Right lobe of liver (tissue), 6 donors: ENCODE measurements at regions not wholly inside any gene's neighbourhood (a gene's known extent, or its start where the extent isn't known, plus 50 kb on each side); places are given as distances from the start of the nearest gene placed in this dataset.

Experiments
- ATAC-seq, 4 donors: fragments of 200-7000 bp; cut with Tn5 transposase; one replicate each; pipeline ENCODE4 v1.9.1; 2020; ENCODE audit warnings: mild to moderate bottlenecking in 4 of 4, moderate library complexity in 4 of 4
- DNase-seq, 3 donors: peaks; one replicate each; pipeline ENCODE4 v3.0.0-alpha.2; 2020
- H3K27ac ChIP-seq, 3 donors: fragments of 200-600 bp; one replicate each; pipeline ENCODE4 v1.8.0; 2022
- H3K27me3 ChIP-seq, 2 donors: fragments of 200-600 bp; one replicate each; pipeline ENCODE4 v1.8.0; 2022
- H3K36me3 ChIP-seq, 4 donors: fragments of 200-600 bp; sonication (generic) in 1 of 4; one replicate each; pipeline versions ENCODE4 v1.5.1 to v1.8.0; 2017 to 2022; ENCODE audit warnings: control low read depth in 1 of 4
- H3K4me1 ChIP-seq, 4 donors: fragments of 200-600 bp; sonication (generic) in 1 of 4; one replicate each; pipeline versions ENCODE4 v1.5.1 to v1.8.0; 2017 to 2022; ENCODE audit warnings: control low read depth in 1 of 4
- H3K4me3 ChIP-seq, 3 donors: fragments of 200-600 bp; one replicate each; pipeline ENCODE4 v1.8.0; 2022
- H3K9me3 ChIP-seq, 4 donors: fragments of 200-600 bp; sonication (generic) in 1 of 4; one replicate each; pipeline versions ENCODE4 v1.5.1 to v1.8.0; 2017 to 2022; ENCODE audit warnings: control low read depth in 1 of 4
- POLR2A ChIP-seq: fragments of 450-650 bp; IDR thresholded peaks from one replicate; pipeline ENCODE4 v1.6.1; 2017; ENCODE audit warnings: antibody characterized with exemption, mild to moderate bottlenecking
- WGBS: methylation state at CpG from one replicate; pipeline ENCODE4 v1.1.6; 2018; ENCODE audit warnings: low coverage, low lambda C conversion rate; ENCODE audit not compliant: insufficient coverage; ENCODE audit errors: missing lambda C conversion rate; 5-methylcytosine and 5-hydroxymethylcytosine counted together
- intact Hi-C, 2 donors: fragments of 100-400 bp; cut with DNase I; formaldehyde crosslinking; loops; one replicate each; pipeline versions ENCODE4 v1.11.2 to v1.14.1; 2022
- TF ChIP-seq, protein P1 (sequence below), 4 donors: fragments of 200-600 bp in 3 of 4; fragments of 450-650 bp in 1 of 4; IDR thresholded peaks; one replicate each; pipeline versions ENCODE4 v1.5.1 to v1.8.0; 2016 to 2022; ENCODE audit warnings: antibody characterized with exemption in 4 of 4, mild to moderate bottlenecking in 2 of 4
- donor health status: DM: no; HTN: yes; CAD: no.
- donor health status: DM: no; HTN: no; CAD: no.
- donor health status: DM: no; HTN: no; CAD: no.
- donor health status: DM: no; HTN: yes; CAD: no.
- donor health status: DM: no; HTN: yes; CAD: no.

DNA sequence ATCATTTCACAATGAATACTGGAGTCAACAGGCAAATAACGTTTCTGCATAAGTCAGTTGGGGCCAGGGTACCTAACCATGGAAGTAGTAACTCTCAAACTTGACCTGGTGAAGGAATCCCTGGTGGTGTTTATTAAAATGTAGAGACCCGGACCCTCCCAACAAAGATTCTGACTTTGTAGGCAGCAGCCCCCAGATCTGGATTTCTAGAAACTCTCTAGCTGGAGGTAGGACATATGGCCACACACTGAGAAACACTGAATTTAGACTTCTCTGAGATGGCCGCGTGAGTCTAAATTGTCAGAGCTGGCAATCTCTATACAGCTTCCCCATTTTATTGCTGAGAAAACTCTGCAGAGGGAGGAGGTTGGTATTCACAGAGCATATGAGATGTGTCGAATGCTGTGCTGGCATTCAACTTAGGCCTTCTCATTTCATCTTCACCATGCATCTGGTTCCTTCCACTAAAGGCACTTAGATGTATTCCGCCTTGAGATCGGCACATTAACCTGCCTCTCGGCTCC, 278.1 kb downstream of the CYRIA start:
- Histone ChIP-seq H3K36me3 (no peaks in the 10 kb centered on the region), H3K27me3 (no peaks in the 10 kb centered on the region), H3K9me3 (no peaks in the 10 kb centered on the region), H3K4me1 (no peaks in the 10 kb centered on the region), H3K27ac (no peak overlapping the region), H3K4me3 (no peak overlapping the region)
- no peak for ATAC-seq
- 81% methylated on average over 8 of the region's 8 CpGs for WGBS
- intact Hi-C loops, result no loop called here
- TF ChIP-seq, protein P1, sequence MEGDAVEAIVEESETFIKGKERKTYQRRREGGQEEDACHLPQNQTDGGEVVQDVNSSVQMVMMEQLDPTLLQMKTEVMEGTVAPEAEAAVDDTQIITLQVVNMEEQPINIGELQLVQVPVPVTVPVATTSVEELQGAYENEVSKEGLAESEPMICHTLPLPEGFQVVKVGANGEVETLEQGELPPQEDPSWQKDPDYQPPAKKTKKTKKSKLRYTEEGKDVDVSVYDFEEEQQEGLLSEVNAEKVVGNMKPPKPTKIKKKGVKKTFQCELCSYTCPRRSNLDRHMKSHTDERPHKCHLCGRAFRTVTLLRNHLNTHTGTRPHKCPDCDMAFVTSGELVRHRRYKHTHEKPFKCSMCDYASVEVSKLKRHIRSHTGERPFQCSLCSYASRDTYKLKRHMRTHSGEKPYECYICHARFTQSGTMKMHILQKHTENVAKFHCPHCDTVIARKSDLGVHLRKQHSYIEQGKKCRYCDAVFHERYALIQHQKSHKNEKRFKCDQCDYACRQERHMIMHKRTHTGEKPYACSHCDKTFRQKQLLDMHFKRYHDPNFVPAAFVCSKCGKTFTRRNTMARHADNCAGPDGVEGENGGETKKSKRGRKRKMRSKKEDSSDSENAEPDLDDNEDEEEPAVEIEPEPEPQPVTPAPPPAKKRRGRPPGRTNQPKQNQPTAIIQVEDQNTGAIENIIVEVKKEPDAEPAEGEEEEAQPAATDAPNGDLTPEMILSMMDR (IDR thresholded peaks at IDR 0.05), result no peak
- TF ChIP-seq POLR2A, result no peak
- DNase-seq, result no peak

DNA sequence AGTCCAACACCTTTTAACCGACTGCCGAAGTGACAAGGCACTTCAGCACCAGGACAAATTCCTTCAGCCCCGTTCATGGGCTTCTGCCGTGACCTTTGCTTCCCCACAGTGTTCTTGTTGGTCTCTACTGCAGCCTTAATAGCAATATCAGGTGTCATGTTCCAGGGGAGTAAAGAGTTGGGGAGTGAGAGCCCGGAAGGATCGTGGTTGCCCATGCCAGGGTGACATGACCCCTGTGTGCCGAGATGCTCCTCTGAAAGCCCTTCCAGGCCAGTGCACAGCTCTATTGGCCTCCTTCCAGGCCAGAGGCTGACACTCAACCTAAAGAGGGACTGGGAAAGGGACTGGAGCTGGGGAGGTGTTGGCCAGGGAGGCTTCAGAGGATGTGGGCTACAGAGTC, 279.2 kb downstream of the CYRIA start:
- Histone ChIP-seq H3K4me3 (no peak overlapping the region), H3K36me3 (no peaks in the 10 kb centered on the region), H3K9me3 (no peaks in the 10 kb centered on the region), H3K27ac (no peak overlapping the region), H3K27me3 (no peaks in the 10 kb centered on the region), H3K4me1 (no peaks in the 10 kb centered on the region)
- 71% methylated on average over 6 of the region's 7 CpGs for WGBS
- TF ChIP-seq POLR2A, result no peak
- TF ChIP-seq, protein P1 (IDR thresholded peaks at IDR 0.05), result no peak
- no peak for DNase-seq
- intact Hi-C loops, result no loop called here
- no peak for ATAC-seq

DNA sequence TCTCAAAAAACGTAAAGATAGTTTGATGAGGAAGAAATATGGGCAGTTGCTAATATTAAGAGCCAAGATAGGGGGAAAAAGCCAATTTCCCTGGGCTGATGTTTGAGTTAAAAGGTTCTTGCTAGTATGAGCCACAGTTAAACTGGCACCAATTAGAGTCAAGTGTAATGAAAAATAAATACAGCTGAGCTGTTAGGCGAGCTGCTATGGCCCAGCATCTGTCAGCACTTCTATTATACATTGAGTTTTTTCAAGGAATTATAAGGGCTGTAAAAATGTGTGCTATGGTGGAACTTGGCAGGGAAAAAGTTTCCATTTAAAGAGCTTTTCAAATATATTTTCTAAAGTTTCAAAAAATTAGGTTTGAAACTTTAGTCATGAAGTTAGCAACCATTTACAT, 279.6 kb downstream of the CYRIA start:
- H3K27ac ChIP-seq, result no peak overlapping the region
- no peak for ATAC-seq
- no peaks in the 10 kb centered on the region for H3K9me3 ChIP-seq
- no peaks in the 10 kb centered on the region for H3K4me1 ChIP-seq
- TF ChIP-seq POLR2A, result no peak
- TF ChIP-seq, protein P1 (IDR thresholded peaks at IDR 0.05), result no peak
- no peaks in the 10 kb centered on the region for H3K27me3 ChIP-seq
- intact Hi-C loops, result no loop called here
- no peak for DNase-seq
- no peaks in the 10 kb centered on the region for H3K36me3 ChIP-seq
- H3K4me3 ChIP-seq, result no peak overlapping the region
- 80% methylated on average over 2 of the region's 2 CpGs for WGBS

DNA sequence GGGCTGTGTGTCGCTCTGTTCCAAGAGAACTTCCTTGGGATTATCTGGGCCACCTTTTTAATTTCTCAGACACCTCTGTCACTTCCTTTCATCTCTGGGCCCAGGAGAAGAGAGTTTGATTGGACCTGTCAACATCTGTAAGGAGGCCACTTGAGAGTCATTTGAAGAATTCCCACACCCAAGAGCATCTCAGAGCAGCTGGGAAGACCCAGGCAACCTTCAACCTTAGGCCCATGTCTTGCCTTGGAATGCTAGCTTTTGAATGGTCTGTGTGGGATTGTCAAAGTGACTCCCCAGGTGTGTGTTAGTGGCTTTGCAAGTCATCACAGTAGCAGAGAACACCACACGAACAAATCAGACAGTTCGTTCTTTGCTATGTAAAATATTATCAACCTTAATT, 280.3 kb downstream of the CYRIA start:
- Histone ChIP-seq H3K27me3 (no peaks in the 10 kb centered on the region), H3K36me3 (no peaks in the 10 kb centered on the region), H3K4me1 (no peaks in the 10 kb centered on the region), H3K4me3 (no peak overlapping the region), H3K9me3 (no peaks in the 10 kb centered on the region), H3K27ac (no peak overlapping the region)
- DNase-seq (no peak), ATAC-seq (no peak)
- WGBS, result 78% methylated on average over 3 of the region's 3 CpGs
- intact Hi-C loops, result no loop called here
- TF ChIP-seq, protein P1 (IDR thresholded peaks at IDR 0.05), result no peak
- TF ChIP-seq POLR2A, result no peak

DNA sequence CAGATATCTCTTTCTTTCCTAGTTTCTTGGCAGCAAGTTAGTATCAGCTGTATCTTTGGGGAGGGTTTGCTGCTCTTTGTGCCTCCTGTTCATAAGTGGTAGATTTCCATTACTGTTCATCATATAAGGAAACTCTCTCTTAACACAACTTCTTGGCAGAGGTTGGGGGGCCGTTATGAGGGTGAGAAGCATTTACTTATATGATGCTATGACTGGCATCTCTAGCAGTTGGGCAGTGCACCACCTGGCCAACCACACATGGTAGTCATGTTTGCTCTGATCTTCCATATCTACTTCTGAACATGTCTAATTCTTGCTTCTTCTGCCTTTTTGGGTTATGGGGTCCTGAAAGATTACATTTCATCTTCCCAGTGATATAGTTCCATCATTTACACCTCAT, 282.2 kb downstream of the CYRIA start:
- 57% methylated on average over 1 of the region's 1 CpG for WGBS
- Histone ChIP-seq H3K27me3 (no peaks in the 10 kb centered on the region), H3K4me1 (no peaks in the 10 kb centered on the region), H3K36me3 (no peaks in the 10 kb centered on the region), H3K27ac (no peak overlapping the region), H3K4me3 (no peak overlapping the region), H3K9me3 (no peaks in the 10 kb centered on the region)
- intact Hi-C loops, result no loop called here
- DNase-seq (no peak), ATAC-seq (no peak)
- TF ChIP-seq, protein P1 (IDR thresholded peaks at IDR 0.05), result no peak
- no peak for TF ChIP-seq POLR2A
